ENCODE measurements at regions not wholly inside any gene's neighbourhood (a gene's known extent, or its start where the extent isn't known, plus 50 kb on each side); places are given as distances from the start of the nearest gene placed in this dataset.

GRCh38 chr7:136056651-136057231 lies 79.6 kb upstream of the MTPN start:
- TF ChIP-seq FOXA1 (IDR thresholded peaks at IDR 0.05) (no peak), JUND (IDR thresholded peaks at IDR 0.05) (no peak), YY1 (IDR thresholded peaks at IDR 0.05) (no peak)
- TF ChIP-seq, protein P1, sequence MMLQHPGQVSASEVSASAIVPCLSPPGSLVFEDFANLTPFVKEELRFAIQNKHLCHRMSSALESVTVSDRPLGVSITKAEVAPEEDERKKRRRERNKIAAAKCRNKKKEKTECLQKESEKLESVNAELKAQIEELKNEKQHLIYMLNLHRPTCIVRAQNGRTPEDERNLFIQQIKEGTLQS (IDR thresholded peaks at IDR 0.05): no peak
- TF ChIP-seq, protein P2, sequence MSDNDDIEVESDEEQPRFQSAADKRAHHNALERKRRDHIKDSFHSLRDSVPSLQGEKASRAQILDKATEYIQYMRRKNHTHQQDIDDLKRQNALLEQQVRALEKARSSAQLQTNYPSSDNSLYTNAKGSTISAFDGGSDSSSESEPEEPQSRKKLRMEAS (IDR thresholded peaks at IDR 0.05): no peak

Data from liver (tissue), 2 donors.